ENCODE measurements at regions not wholly inside any gene's neighbourhood (a gene's known extent, or its start where the extent isn't known, plus 50 kb on each side); places are given as distances from the start of the nearest gene placed in this dataset.

- H3K27me3 ChIP-seq: no peaks in the 10 kb centered on the region
- no peak for TF ChIP-seq POLR2A (IDR thresholded peaks at IDR 0.05)
- no peak for TF ChIP-seq CTCF (IDR thresholded peaks at IDR 0.05)
- H3K9me3 ChIP-seq: no peaks in the 10 kb centered on the region
- no peak overlapping the region for H3K4me3 ChIP-seq
- no peak overlapping the region for H3K27ac ChIP-seq
- no peaks in the 10 kb centered on the region for H3K36me3 ChIP-seq
- no peak for DNase-seq
- intact Hi-C loops (cut with DNase I; ENCODE audit: low total_unique reads): no loop called here
- no peaks in the 10 kb centered on the region for H3K4me1 ChIP-seq
Measured at GRCh38 chr18:57202881-57203280, 56.0 kb downstream of the BOD1L2 start.

GRCh38 chr18:57205641-57206040 is 58.8 kb downstream of the BOD1L2 start:
- Histone ChIP-seq H3K9me3 (no peaks in the 10 kb centered on the region), H3K27me3 (no peaks in the 10 kb centered on the region), H3K36me3 (no peaks in the 10 kb centered on the region), H3K4me1 (no peaks in the 10 kb centered on the region), H3K27ac (no peak overlapping the region), H3K4me3 (no peak overlapping the region)
- TF ChIP-seq CTCF (IDR thresholded peaks at IDR 0.05) (no peak), POLR2A (IDR thresholded peaks at IDR 0.05) (no peak)
- intact Hi-C loops (cut with DNase I; ENCODE audit: low total_unique reads): no loop called here
- DNase-seq: no peak

GRCh38 chr18:57207124-57207916 is 60.4 kb downstream of the BOD1L2 start:
- Histone ChIP-seq H3K9me3 (no peaks in the 10 kb centered on the region), H3K4me3 (no peak overlapping the region), H3K27ac (no peak overlapping the region), H3K27me3 (no peaks in the 10 kb centered on the region), H3K4me1 (no peaks in the 10 kb centered on the region), H3K36me3 (no peaks in the 10 kb centered on the region)
- intact Hi-C loops (cut with DNase I; ENCODE audit: low total_unique reads): no loop called here
- TF ChIP-seq POLR2A (IDR thresholded peaks at IDR 0.05): no peak
- no peak for TF ChIP-seq CTCF (IDR thresholded peaks at IDR 0.05)
- DNase-seq: no peak

- Histone ChIP-seq H3K4me1 (no peaks in the 10 kb centered on the region), H3K9me3 (no peaks in the 10 kb centered on the region), H3K36me3 (no peaks in the 10 kb centered on the region), H3K27ac (no peak overlapping the region), H3K27me3 (no peaks in the 10 kb centered on the region), H3K4me3 (no peak overlapping the region)
- intact Hi-C loops (cut with DNase I; ENCODE audit: low total_unique reads): no loop called here
- TF ChIP-seq POLR2A (IDR thresholded peaks at IDR 0.05) (no peak), CTCF (IDR thresholded peaks at IDR 0.05) (no peak)
- DNase-seq: no peak
Measured at GRCh38 chr18:57208047-57208446, 61.2 kb downstream of the BOD1L2 start.

- H3K4me3 ChIP-seq: no peak overlapping the region
- intact Hi-C loops (cut with DNase I; ENCODE audit: low total_unique reads): no loop called here
Measured at GRCh38 chr18:57209713-57210106, 62.8 kb downstream of the BOD1L2 start.

More at GRCh38 chr18:57209713-57210106, 62.8 kb downstream of the BOD1L2 start:
- Histone ChIP-seq H3K4me1 (no peaks in the 10 kb centered on the region), H3K36me3 (no peaks in the 10 kb centered on the region), H3K27me3 (no peaks in the 10 kb centered on the region), H3K9me3 (no peaks in the 10 kb centered on the region), H3K27ac (no peak overlapping the region)
- TF ChIP-seq POLR2A (IDR thresholded peaks at IDR 0.05): no peak
- no peak for TF ChIP-seq CTCF (IDR thresholded peaks at IDR 0.05)
- DNase-seq: no peak
